ENCODE measurements at regions not wholly inside any gene's neighbourhood (a gene's known extent, or its start where the extent isn't known, plus 50 kb on each side); places are given as distances from the start of the nearest gene placed in this dataset.
A peak's percentile ranks its signal among the peaks of the same experiment; 100 is the strongest.

- FAIRE-seq (no peak), ATAC-seq (no peak), DNase-seq (ENCODE audit: low spot score) (no peak)
- Histone ChIP-seq H3K36me3 (replicated peaks in 1 of 2; ENCODE audit: control insufficient read depth in 1 of 2, insufficient read depth in 2 of 2, low read length in 2 of 2) (no peaks in the 10 kb centered on the region), H4K20me1 (ENCODE audit: insufficient read depth, low read length) (no peaks in the 10 kb centered on the region), H3K9ac (ENCODE audit: insufficient read depth, low read depth, low read length) (no peak overlapping the region), H2AFZ (ENCODE audit: low read length) (no peak overlapping the region), H3K4me2 (ENCODE audit: low read depth, low read length) (no peak overlapping the region), H3K9me3 (ENCODE audit: low read length) (no peaks in the 10 kb centered on the region), H3K4me1 (ENCODE audit: insufficient read depth, low read length) (no peaks in the 10 kb centered on the region), H3K4me3 (replicated peaks in 1 of 3; ENCODE audit: insufficient read depth in 1 of 3, low read depth in 2 of 3, low read length in 3 of 3) (no peak overlapping the region), H3K27ac (ENCODE audit: extremely low read length, insufficient read depth, low read length) (no peak overlapping the region), H3K79me2 (ENCODE audit: insufficient read depth, low read length) (no peaks in the 10 kb centered on the region), H3K27me3 (ENCODE audit: control insufficient read depth in 1 of 2, insufficient read depth in 2 of 2, low read length in 2 of 2) (no peaks in the 10 kb centered on the region)
- intact Hi-C loops (cut with micrococcal nuclease; ENCODE audit: unreplicated experiment) (no loop called here), in situ Hi-C loops (cut with HindIII; ENCODE audit: extremely low pct_ligation_motif_present, low pct_unique_long_range_greater_than_20kb) (no loop called here)
- TF ChIP-seq ZSCAN9 (CRISPR knock-in tag; IDR thresholded peaks at IDR 0.05; ENCODE audit: borderline replicate concordance) (no peak), KMT2A (CRISPR knock-in tag; IDR thresholded peaks at IDR 0.05) (no peak), ARNT (IDR thresholded peaks at IDR 0.05) (no peak)
- POLR2A ChIA-PET = no interaction called here
- CTCF ChIA-PET (ENCODE audit: low intra/inter-chr PET ratio, low total read pairs) = no interaction called here
- WGBS (ENCODE audit: low lambda C conversion rate) = 9% methylated on average over 1 of the region's 1 CpG
- BruUV-seq (replicated peaks) = no TSS peak
Observed at GRCh38 chr11:42823546-42823945, 488.2 kb upstream of the API5 start.

- H3K36me3 ChIP-seq (replicated peaks in 1 of 2; ENCODE audit: control insufficient read depth in 1 of 2, insufficient read depth in 2 of 2, low read length in 2 of 2) = no peaks in the 10 kb centered on the region
- BruUV-seq (replicated peaks) = no TSS peak
- no peak overlapping the region for H3K4me2 ChIP-seq (ENCODE audit: low read depth, low read length)
- WGBS (ENCODE audit: low lambda C conversion rate) = 0% methylated on average over 4 of the region's 4 CpGs
- no peaks in the 10 kb centered on the region for H3K4me1 ChIP-seq (ENCODE audit: insufficient read depth, low read length)
- H3K27ac ChIP-seq (ENCODE audit: extremely low read length, insufficient read depth, low read length) = no peak overlapping the region
- DNase-seq (ENCODE audit: low spot score) = no peak
- no peak overlapping the region for H3K4me3 ChIP-seq (replicated peaks in 1 of 3; ENCODE audit: insufficient read depth in 1 of 3, low read depth in 2 of 3, low read length in 3 of 3)
- intact Hi-C loops (cut with micrococcal nuclease; ENCODE audit: unreplicated experiment) = no loop called here
- H3K79me2 ChIP-seq (ENCODE audit: insufficient read depth, low read length) = no peaks in the 10 kb centered on the region
- TF ChIP-seq ZBTB40 (IDR thresholded peaks at IDR 0.05) (no peak), ZBTB40 (CRISPR knock-in tag; IDR thresholded peaks at IDR 0.05) (peak; percentile 44; the same call in 1 of the 2 replicates), NONO (IDR thresholded peaks at IDR 0.05) (no peak), NONO (CRISPR knock-in tag; conservative IDR thresholded peaks at IDR 0.05) (no peak)
- in situ Hi-C loops (cut with HindIII; ENCODE audit: extremely low pct_ligation_motif_present, low pct_unique_long_range_greater_than_20kb) = no loop called here
- ATAC-seq = no peak
- no peaks in the 10 kb centered on the region for H3K9me3 ChIP-seq (ENCODE audit: low read length)
- no peak overlapping the region for H3K9ac ChIP-seq (ENCODE audit: insufficient read depth, low read depth, low read length)
- no peak overlapping the region for H2AFZ ChIP-seq (ENCODE audit: low read length)
- no peaks in the 10 kb centered on the region for H3K27me3 ChIP-seq (ENCODE audit: control insufficient read depth in 1 of 2, insufficient read depth in 2 of 2, low read length in 2 of 2)
- no peak for FAIRE-seq
- H4K20me1 ChIP-seq (ENCODE audit: insufficient read depth, low read length) = no peaks in the 10 kb centered on the region
- CTCF ChIA-PET (ENCODE audit: low intra/inter-chr PET ratio, low total read pairs) = no interaction called here
- POLR2A ChIA-PET = no interaction called here
Observed at GRCh38 chr11:42824067-42824466, 487.7 kb upstream of the API5 start.
